C4-2B (cell line): ENCODE measurements at regions not wholly inside any gene's neighbourhood (a gene's known extent, or its start where the extent isn't known, plus 50 kb on each side); places are given as distances from the start of the nearest gene placed in this dataset.

ENCODE experiments used
- H3K27ac ChIP-seq: fragments of 450-650 bp; 2 replicates; pipeline ENCODE4 v1.5.1; 2017
- ZFX ChIP-seq: fragments of 450-650 bp; IDR thresholded peaks from 2 replicates; pipeline ENCODE4 v1.6.1; 2017
- TF ChIP-seq, protein P1 (sequence below): fragments of 450-650 bp; conservative IDR thresholded peaks from 2 replicates; pipeline ENCODE4 v1.5.1; 2017; ENCODE audit warnings: mild to moderate bottlenecking

DNA sequence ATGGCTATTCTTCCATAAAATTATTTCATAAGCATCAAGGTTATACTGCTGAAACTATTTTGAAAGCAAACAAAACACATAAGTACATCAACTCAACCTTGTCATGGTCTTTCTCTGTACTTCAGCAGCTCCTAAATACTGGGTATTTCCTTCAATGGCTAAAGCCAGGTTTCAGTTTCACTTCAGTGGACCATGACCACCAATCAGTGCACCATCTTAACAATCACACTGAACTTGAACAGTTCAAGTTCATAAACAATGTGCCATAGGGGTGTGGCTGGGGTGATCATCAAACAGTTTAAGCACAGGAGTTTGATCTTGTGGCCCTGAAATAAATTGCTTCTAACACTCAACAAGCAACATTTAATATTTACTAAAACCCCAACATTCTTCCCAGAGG, 124.1 kb upstream of the FIGN start:
- no peak for TF ChIP-seq ZFX
- TF ChIP-seq, protein P1, sequence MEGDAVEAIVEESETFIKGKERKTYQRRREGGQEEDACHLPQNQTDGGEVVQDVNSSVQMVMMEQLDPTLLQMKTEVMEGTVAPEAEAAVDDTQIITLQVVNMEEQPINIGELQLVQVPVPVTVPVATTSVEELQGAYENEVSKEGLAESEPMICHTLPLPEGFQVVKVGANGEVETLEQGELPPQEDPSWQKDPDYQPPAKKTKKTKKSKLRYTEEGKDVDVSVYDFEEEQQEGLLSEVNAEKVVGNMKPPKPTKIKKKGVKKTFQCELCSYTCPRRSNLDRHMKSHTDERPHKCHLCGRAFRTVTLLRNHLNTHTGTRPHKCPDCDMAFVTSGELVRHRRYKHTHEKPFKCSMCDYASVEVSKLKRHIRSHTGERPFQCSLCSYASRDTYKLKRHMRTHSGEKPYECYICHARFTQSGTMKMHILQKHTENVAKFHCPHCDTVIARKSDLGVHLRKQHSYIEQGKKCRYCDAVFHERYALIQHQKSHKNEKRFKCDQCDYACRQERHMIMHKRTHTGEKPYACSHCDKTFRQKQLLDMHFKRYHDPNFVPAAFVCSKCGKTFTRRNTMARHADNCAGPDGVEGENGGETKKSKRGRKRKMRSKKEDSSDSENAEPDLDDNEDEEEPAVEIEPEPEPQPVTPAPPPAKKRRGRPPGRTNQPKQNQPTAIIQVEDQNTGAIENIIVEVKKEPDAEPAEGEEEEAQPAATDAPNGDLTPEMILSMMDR, result no peak
- H3K27ac ChIP-seq, result no peak overlapping the region

DNA sequence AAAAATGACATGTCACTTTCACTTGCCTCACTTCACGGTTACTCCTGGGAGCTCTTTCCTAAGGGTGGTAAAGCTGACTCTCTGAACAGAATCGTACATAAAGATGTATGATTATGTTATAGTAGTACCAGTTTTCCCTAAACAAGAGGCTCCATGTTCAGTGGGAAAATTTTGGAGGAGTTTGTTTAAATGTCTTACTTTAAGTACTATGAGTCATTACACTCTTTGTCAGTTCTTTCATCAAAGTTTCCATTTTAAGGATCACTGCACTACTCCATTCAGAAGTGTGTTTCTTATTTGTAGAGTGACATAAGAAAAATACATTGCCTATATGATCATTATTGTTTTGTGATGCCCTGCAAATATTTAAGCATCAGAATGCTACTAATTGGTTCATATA, 121.1 kb upstream of the FIGN start:
- no peak overlapping the region for H3K27ac ChIP-seq
- TF ChIP-seq ZFX, result no peak
- TF ChIP-seq, protein P1, result no peak

- TF ChIP-seq, protein P1, result no peak
- no peak for TF ChIP-seq ZFX
- no peak overlapping the region for H3K27ac ChIP-seq
Observed at GRCh38 chr2:163852616-163853015, 116.8 kb upstream of the FIGN start.

- H3K27ac ChIP-seq, result no peak overlapping the region
- TF ChIP-seq, protein P1, result no peak
- TF ChIP-seq ZFX, result no peak
Observed at GRCh38 chr2:163849756-163850435, 114.1 kb upstream of the FIGN start.

GRCh38 chr2:163838890-163839289, 103.1 kb upstream of the FIGN start:
- no peak for TF ChIP-seq ZFX
- TF ChIP-seq, protein P1, result no peak
- no peak overlapping the region for H3K27ac ChIP-seq

- no peak for TF ChIP-seq ZFX
- TF ChIP-seq, protein P1, result no peak
Observed at GRCh38 chr2:163836167-163836566, 100.4 kb upstream of the FIGN start.

DNA sequence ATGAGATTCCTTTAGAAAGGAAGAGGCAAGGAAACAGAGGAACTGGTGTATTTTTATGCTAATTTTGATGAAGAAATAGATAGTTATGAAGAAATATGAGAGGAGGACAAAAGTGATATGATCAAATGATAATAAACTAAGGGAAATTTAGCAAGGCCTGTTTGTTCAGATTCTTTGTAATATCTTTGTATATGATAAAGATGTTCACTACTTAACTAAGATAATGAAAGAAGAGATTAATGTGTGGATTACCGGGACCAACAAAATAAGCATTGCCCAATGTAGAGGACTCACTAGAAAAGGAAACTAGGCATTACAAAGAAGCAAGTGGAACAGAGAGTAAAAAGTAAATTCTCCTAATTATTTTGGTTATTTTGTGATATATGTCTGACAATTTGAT, 99.0 kb upstream of the FIGN start:
- TF ChIP-seq, protein P1, result no peak
- TF ChIP-seq ZFX, result no peak
- H3K27ac ChIP-seq, result no peak overlapping the region

More at GRCh38 chr2:163836167-163836566, 100.4 kb upstream of the FIGN start:
- H3K27ac ChIP-seq, result no peak overlapping the region
